HEK293 (cell line): ENCODE measurements at regions not wholly inside any gene's neighbourhood (a gene's known extent, or its start where the extent isn't known, plus 50 kb on each side); places are given as distances from the start of the nearest gene placed in this dataset.

Experiments used
- CTCF ChIA-PET: fragments of 350-600 bp; formaldehyde crosslinking; extraction: SDS; loops from one replicate; lab custom pipeline; 2021; ENCODE audit warnings: antibody characterized with exemption; lab: Yijun Ruan, JAX
- POLR2A ChIA-PET: fragments of 300-600 bp; formaldehyde crosslinking; extraction: SDS; loops from one replicate; lab custom pipeline; 2020; ENCODE audit warnings: antibody characterized with exemption, inconsistent platforms; lab: Yijun Ruan, JAX
- H3K27ac ChIP-seq: fragments of 200-500 bp; sonication (Bioruptor generic); 2 replicates; pipeline ENCODE4 v1.5.1; 2014; ENCODE audit warnings: low read depth, low read length, control low read depth, inconsistent platforms; ENCODE audit errors: extremely low read depth
- H3K36me3 ChIP-seq, 2 experiments: fragments of 200-500 bp in 1 of 2; sonication (Bioruptor generic) in 1 of 2; 1 replicate in 1 of 2; 2 replicates in 1 of 2; pipeline ENCODE4 v1.5.1; 2014 to 2017; ENCODE audit warnings: inconsistent platforms in 2 of 2, low read length in 2 of 2; ENCODE audit not compliant: control insufficient read depth in 2 of 2, insufficient read depth in 1 of 2
- H3K4me1 ChIP-seq: fragments of 200-500 bp; sonication (Bioruptor generic); 2 replicates; pipeline ENCODE4 v1.5.1; 2014; ENCODE audit warnings: mild to moderate bottlenecking, low read length, inconsistent platforms; ENCODE audit not compliant: control insufficient read depth, insufficient read depth
- H3K4me3 ChIP-seq: 2 replicates; pipeline ENCODE4 v1.5.1; 2011; ENCODE audit warnings: low read depth, mild to moderate bottlenecking, control low read depth, low read length, moderate library complexity
- H3K9me3 ChIP-seq: fragments of 200-500 bp; sonication (Bioruptor generic); 2 replicates; pipeline ENCODE4 v1.5.1; 2014; ENCODE audit warnings: low read depth, low read length, inconsistent platforms; ENCODE audit not compliant: control insufficient read depth, insufficient read depth
- FEZF1 ChIP-seq: fragments of 450-650 bp; formaldehyde crosslinking; IDR thresholded peaks from 2 replicates; pipeline ENCODE4 v1.5.1; 2016; ENCODE audit warnings: missing biosample characterization, missing genetic modification characterization
- GFI1B ChIP-seq: fragments of 450-650 bp; formaldehyde crosslinking; IDR thresholded peaks from 2 replicates; pipeline ENCODE4 v1.5.1; 2016; ENCODE audit warnings: missing biosample characterization, missing genetic modification characterization
- GLI2 ChIP-seq: fragments of 450-650 bp; formaldehyde crosslinking; IDR thresholded peaks from 2 replicates; pipeline ENCODE4; 2017; ENCODE audit warnings: missing biosample characterization, missing genetic modification characterization, low read depth, borderline replicate concordance
- HOXC10 ChIP-seq: sonication (generic); formaldehyde crosslinking; IDR thresholded peaks from 2 replicates; pipeline ENCODE4 v1.8.1; 2023; ENCODE audit warnings: mild to moderate bottlenecking, missing genetic modification reagents
- OVOL3 ChIP-seq: fragments of 450-650 bp; formaldehyde crosslinking; IDR thresholded peaks from 2 replicates; pipeline ENCODE4 v1.5.1; 2016; ENCODE audit warnings: missing biosample characterization, missing genetic modification characterization
- RBAK ChIP-seq: fragments of 450-650 bp; formaldehyde crosslinking; IDR thresholded peaks from 2 replicates; pipeline ENCODE4 v1.5.1; 2016; ENCODE audit warnings: missing biosample characterization, missing genetic modification characterization
- SCRT2 ChIP-seq: fragments of 450-650 bp; formaldehyde crosslinking; IDR thresholded peaks from 2 replicates; pipeline ENCODE4 v1.5.1; 2016; ENCODE audit warnings: missing biosample characterization, missing genetic modification characterization
- SETDB1 ChIP-seq: IDR thresholded peaks from one replicate; pipeline ENCODE4 v1.6.1; 2017; ENCODE audit warnings: mild to moderate bottlenecking, low read length, moderate library complexity, mixed read lengths; ENCODE audit not compliant: insufficient read length
- ZBTB17 ChIP-seq: fragments of 450-650 bp; formaldehyde crosslinking; IDR thresholded peaks from 2 replicates; pipeline ENCODE4 v1.5.1; 2016; ENCODE audit warnings: missing biosample characterization, missing genetic modification characterization
- ZBTB20 ChIP-seq: fragments of 450-650 bp; formaldehyde crosslinking; IDR thresholded peaks from 2 replicates; pipeline ENCODE4 v1.5.1; 2016; ENCODE audit warnings: missing biosample characterization, missing genetic modification characterization
- ZBTB48 ChIP-seq: fragments of 450-650 bp; formaldehyde crosslinking; IDR thresholded peaks from 2 replicates; pipeline ENCODE4 v1.5.1; 2016; ENCODE audit warnings: missing biosample characterization, missing genetic modification characterization
- ZBTB8A ChIP-seq: fragments of 450-650 bp; formaldehyde crosslinking; IDR thresholded peaks from 2 replicates; pipeline ENCODE4 v1.5.1; 2016; ENCODE audit warnings: missing biosample characterization, missing genetic modification characterization
- ZFP37 ChIP-seq: fragments of 450-650 bp; formaldehyde crosslinking; IDR thresholded peaks from 2 replicates; pipeline ENCODE4 v1.5.1; 2016; ENCODE audit warnings: missing biosample characterization, missing genetic modification characterization
- ZFP69B ChIP-seq: fragments of 450-650 bp; formaldehyde crosslinking; IDR thresholded peaks from 2 replicates; pipeline ENCODE4 v1.5.1; 2016; ENCODE audit warnings: missing biosample characterization, missing genetic modification characterization
- ZIC2 ChIP-seq: fragments of 450-650 bp; formaldehyde crosslinking; IDR thresholded peaks from 2 replicates; pipeline ENCODE4 v1.5.1; 2016; ENCODE audit warnings: missing biosample characterization, missing genetic modification characterization
- ZNF10 ChIP-seq: fragments of 450-650 bp; formaldehyde crosslinking; IDR thresholded peaks from 2 replicates; pipeline ENCODE4 v1.5.1; 2017; ENCODE audit warnings: missing biosample characterization, missing genetic modification characterization
- ZNF266 ChIP-seq: fragments of 450-650 bp; formaldehyde crosslinking; IDR thresholded peaks from 2 replicates; pipeline ENCODE4 v1.5.1; 2016; ENCODE audit warnings: missing biosample characterization, missing genetic modification characterization, low read depth
- ZNF311 ChIP-seq: fragments of 450-650 bp; formaldehyde crosslinking; IDR thresholded peaks from 2 replicates; pipeline ENCODE4 v1.5.1; 2017; ENCODE audit warnings: missing biosample characterization, missing genetic modification characterization, borderline replicate concordance
- ZNF335 ChIP-seq: fragments of 450-650 bp; formaldehyde crosslinking; conservative IDR thresholded peaks from 2 replicates; pipeline ENCODE4 v1.5.1; 2016; ENCODE audit warnings: missing biosample characterization, missing genetic modification characterization
- ZNF341 ChIP-seq: fragments of 450-650 bp; formaldehyde crosslinking; IDR thresholded peaks from 2 replicates; pipeline ENCODE4; 2016; ENCODE audit warnings: low read depth, missing biosample characterization, missing genetic modification characterization
- ZNF394 ChIP-seq: fragments of 450-650 bp; formaldehyde crosslinking; IDR thresholded peaks from 2 replicates; pipeline ENCODE4 v1.5.1; 2016; ENCODE audit warnings: missing biosample characterization, missing genetic modification characterization, mild to moderate bottlenecking, moderate library complexity, borderline replicate concordance
- ZNF404 ChIP-seq: fragments of 450-650 bp; formaldehyde crosslinking; IDR thresholded peaks from 2 replicates; pipeline ENCODE4 v1.5.1; 2017; ENCODE audit warnings: missing biosample characterization, missing genetic modification characterization
- ZNF549 ChIP-seq: fragments of 450-650 bp; IDR thresholded peaks from 2 replicates; pipeline ENCODE4 v1.5.1; 2018; ENCODE audit warnings: missing biosample characterization, missing genetic modification characterization, mild to moderate bottlenecking, inconsistent platforms, moderate library complexity
- ZNF660 ChIP-seq: fragments of 450-650 bp; IDR thresholded peaks from 2 replicates; pipeline ENCODE4 v1.5.1; 2018; ENCODE audit warnings: missing biosample characterization, mild to moderate bottlenecking, missing genetic modification characterization
- ZNF677 ChIP-seq: fragments of 450-650 bp; IDR thresholded peaks from 2 replicates; pipeline ENCODE4 v1.5.0; 2018; ENCODE audit warnings: missing biosample characterization, mild to moderate bottlenecking, missing genetic modification characterization, moderate library complexity
- ZNF777 ChIP-seq: fragments of 450-650 bp; formaldehyde crosslinking; IDR thresholded peaks from 2 replicates; pipeline ENCODE4 v1.5.1; 2017; ENCODE audit warnings: missing biosample characterization, missing genetic modification characterization, borderline replicate concordance
- ZNF785 ChIP-seq: fragments of 450-650 bp; formaldehyde crosslinking; IDR thresholded peaks from 2 replicates; pipeline ENCODE4 v1.5.1; 2016; ENCODE audit warnings: missing biosample characterization, missing genetic modification characterization
- ZSCAN30 ChIP-seq: fragments of 450-650 bp; IDR thresholded peaks from 2 replicates; pipeline ENCODE4 v1.5.1; 2018; ENCODE audit warnings: missing biosample characterization, mild to moderate bottlenecking, missing genetic modification characterization, moderate library complexity
- TF ChIP-seq, protein P1 (sequence below): fragments of 450-650 bp; formaldehyde crosslinking; IDR thresholded peaks from 2 replicates; pipeline ENCODE4 v1.5.1; 2017; ENCODE audit warnings: missing biosample characterization, missing genetic modification characterization
- TF ChIP-seq, protein P2 (sequence below): fragments of 450-650 bp; formaldehyde crosslinking; IDR thresholded peaks from 2 replicates; pipeline ENCODE4 v1.5.1; 2016; ENCODE audit warnings: missing biosample characterization, missing genetic modification characterization
- TF ChIP-seq, protein P3 (sequence below): fragments of 450-650 bp; formaldehyde crosslinking; IDR thresholded peaks from 2 replicates; pipeline ENCODE4 v1.5.1; 2016; ENCODE audit warnings: missing biosample characterization, missing genetic modification characterization
- TF ChIP-seq, protein P4 (sequence below): fragments of 450-650 bp; formaldehyde crosslinking; IDR thresholded peaks from 2 replicates; pipeline ENCODE4 v1.5.1; 2016; ENCODE audit warnings: missing biosample characterization, missing genetic modification characterization
- TF ChIP-seq, protein P5 (sequence below): fragments of 450-650 bp; formaldehyde crosslinking; IDR thresholded peaks from 2 replicates; pipeline ENCODE4 v1.5.1; 2016; ENCODE audit warnings: missing biosample characterization, missing genetic modification characterization

GRCh38 chr4:140252141-140252741 is 98.3 kb upstream of the MAML3 start:
- Histone ChIP-seq H3K4me1 (no peaks in the 10 kb centered on the region), H3K9me3 (no peaks in the 10 kb centered on the region), H3K27ac (peak overlapping the region; percentile 65; the same call in 1 of the 2 replicates), H3K4me3 (no peak overlapping the region), H3K36me3 (no peaks in the 10 kb centered on the region)
- POLR2A ChIA-PET = interaction anchor here (0.9 kb wide), 1 partner anchor 99 kb away, joined by 3 read pairs; no protein-coding TSS in a partner anchor
- CTCF ChIA-PET = interaction anchor here (0.6 to 3.6 kb wide), 5 partner anchors 108 to 503 kb away, joined by 3 to 11 read pairs (median 7); no protein-coding TSS in a partner anchor
- TF ChIP-seq, protein P1, sequence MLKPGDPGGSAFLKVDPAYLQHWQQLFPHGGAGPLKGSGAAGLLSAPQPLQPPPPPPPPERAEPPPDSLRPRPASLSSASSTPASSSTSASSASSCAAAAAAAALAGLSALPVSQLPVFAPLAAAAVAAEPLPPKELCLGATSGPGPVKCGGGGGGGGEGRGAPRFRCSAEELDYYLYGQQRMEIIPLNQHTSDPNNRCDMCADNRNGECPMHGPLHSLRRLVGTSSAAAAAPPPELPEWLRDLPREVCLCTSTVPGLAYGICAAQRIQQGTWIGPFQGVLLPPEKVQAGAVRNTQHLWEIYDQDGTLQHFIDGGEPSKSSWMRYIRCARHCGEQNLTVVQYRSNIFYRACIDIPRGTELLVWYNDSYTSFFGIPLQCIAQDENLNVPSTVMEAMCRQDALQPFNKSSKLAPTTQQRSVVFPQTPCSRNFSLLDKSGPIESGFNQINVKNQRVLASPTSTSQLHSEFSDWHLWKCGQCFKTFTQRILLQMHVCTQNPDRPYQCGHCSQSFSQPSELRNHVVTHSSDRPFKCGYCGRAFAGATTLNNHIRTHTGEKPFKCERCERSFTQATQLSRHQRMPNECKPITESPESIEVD (tag by site-specific recombination) = no peak
- no peak for TF ChIP-seq ZBTB8A (tag by site-specific recombination)
- peak; percentile 77; the same call in 1 of the 2 replicates for TF ChIP-seq ZBTB20 (tag by site-specific recombination)
- TF ChIP-seq ZNF785 (tag by site-specific recombination) = no peak
- TF ChIP-seq ZIC2 = 0 out of 2 replicates have a peak, but pooled peaks have one; percentile 67
- TF ChIP-seq GFI1B = no peak
- TF ChIP-seq ZSCAN30 = no peak
- no peak for TF ChIP-seq ZNF660
- TF ChIP-seq SETDB1 = no peak
- TF ChIP-seq FEZF1 (tag by site-specific recombination) = no peak
- no peak for TF ChIP-seq ZNF311
- TF ChIP-seq ZFP37 (tag by site-specific recombination) = no peak
- no peak for TF ChIP-seq ZFP69B (tag by site-specific recombination)
- TF ChIP-seq ZNF10 (tag by site-specific recombination) = no peak
- TF ChIP-seq ZNF341 (tag by site-specific recombination) = 0 out of 2 replicates have a peak, but pooled peaks have one; percentile 53
- TF ChIP-seq, protein P2, sequence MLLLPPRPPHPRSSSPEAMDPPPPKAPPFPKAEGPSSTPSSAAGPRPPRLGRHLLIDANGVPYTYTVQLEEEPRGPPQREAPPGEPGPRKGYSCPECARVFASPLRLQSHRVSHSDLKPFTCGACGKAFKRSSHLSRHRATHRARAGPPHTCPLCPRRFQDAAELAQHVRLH = no peak
- peak; percentile 75 for TF ChIP-seq ZNF335 (tag by site-specific recombination)
- no peak for TF ChIP-seq OVOL3
- TF ChIP-seq ZBTB48 (tag by site-specific recombination) = peak; percentile 11; the same call in 1 of the 2 replicates
- no peak for TF ChIP-seq ZNF777 (tag by site-specific recombination)
- no peak for TF ChIP-seq GLI2 (tag by site-specific recombination)
- TF ChIP-seq ZNF404 (tag by site-specific recombination) = no peak
- TF ChIP-seq, protein P3, sequence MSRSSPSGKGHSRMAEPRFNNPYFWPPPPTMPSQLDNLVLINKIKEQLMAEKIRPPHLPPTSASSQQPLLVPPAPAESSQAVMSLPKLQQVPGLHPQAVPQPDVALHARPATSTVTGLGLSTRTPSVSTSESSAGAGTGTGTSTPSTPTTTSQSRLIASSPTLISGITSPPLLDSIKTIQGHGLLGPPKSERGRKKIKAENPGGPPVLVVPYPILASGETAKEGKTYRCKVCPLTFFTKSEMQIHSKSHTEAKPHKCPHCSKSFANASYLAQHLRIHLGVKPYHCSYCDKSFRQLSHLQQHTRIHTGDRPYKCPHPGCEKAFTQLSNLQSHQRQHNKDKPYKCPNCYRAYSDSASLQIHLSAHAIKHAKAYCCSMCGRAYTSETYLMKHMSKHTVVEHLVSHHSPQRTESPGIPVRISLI (tag by site-specific recombination) = no peak
- no peak for TF ChIP-seq ZNF394 (tag by site-specific recombination)
- TF ChIP-seq HOXC10 = no peak
- no peak for TF ChIP-seq SCRT2
- TF ChIP-seq ZBTB17 (tag by site-specific recombination) = peak; percentile 80
- TF ChIP-seq ZNF677 = no peak
- TF ChIP-seq, protein P4, sequence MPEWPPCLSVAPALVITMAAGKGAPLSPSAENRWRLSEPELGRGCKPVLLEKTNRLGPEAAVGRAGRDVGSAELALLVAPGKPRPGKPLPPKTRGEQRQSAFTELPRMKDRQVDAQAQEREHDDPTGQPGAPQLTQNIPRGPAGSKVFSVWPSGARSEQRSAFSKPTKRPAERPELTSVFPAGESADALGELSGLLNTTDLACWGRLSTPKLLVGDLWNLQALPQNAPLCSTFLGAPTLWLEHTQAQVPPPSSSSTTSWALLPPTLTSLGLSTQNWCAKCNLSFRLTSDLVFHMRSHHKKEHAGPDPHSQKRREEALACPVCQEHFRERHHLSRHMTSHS = no peak
- TF ChIP-seq RBAK (tag by site-specific recombination) = no peak
- TF ChIP-seq, protein P5, sequence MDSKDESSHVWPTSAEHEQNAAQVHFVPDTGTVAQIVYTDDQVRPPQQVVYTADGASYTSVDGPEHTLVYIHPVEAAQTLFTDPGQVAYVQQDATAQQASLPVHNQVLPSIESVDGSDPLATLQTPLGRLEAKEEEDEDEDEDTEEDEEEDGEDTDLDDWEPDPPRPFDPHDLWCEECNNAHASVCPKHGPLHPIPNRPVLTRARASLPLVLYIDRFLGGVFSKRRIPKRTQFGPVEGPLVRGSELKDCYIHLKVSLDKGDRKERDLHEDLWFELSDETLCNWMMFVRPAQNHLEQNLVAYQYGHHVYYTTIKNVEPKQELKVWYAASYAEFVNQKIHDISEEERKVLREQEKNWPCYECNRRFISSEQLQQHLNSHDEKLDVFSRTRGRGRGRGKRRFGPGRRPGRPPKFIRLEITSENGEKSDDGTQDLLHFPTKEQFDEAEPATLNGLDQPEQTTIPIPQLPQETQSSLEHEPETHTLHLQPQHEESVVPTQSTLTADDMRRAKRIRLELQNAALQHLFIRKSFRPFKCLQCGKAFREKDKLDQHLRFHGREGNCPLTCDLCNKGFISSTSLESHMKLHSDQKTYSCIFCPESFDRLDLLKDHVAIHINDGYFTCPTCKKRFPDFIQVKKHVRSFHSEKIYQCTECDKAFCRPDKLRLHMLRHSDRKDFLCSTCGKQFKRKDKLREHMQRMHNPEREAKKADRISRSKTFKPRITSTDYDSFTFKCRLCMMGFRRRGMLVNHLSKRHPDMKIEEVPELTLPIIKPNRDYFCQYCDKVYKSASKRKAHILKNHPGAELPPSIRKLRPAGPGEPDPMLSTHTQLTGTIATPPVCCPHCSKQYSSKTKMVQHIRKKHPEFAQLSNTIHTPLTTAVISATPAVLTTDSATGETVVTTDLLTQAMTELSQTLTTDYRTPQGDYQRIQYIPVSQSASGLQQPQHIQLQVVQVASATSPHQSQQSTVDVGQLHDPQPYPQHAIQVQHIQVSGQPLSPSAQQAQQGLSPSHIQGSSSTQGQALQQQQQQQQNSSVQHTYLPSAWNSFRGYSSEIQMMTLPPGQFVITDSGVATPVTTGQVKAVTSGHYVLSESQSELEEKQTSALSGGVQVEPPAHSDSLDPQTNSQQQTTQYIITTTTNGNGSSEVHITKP = peak; percentile 35
- no peak for TF ChIP-seq ZNF266 (tag by site-specific recombination)
- no peak for TF ChIP-seq ZNF549 (tag by site-specific recombination)
